RWPE2 (cell line): ENCODE measurements at regions not wholly inside any gene's neighbourhood (a gene's known extent, or its start where the extent isn't known, plus 50 kb on each side); places are given as distances from the start of the nearest gene placed in this dataset.

Experiments used
- ATAC-seq: fragments of 200-7000 bp; cut with Tn5 transposase; 3 replicates; pipeline ENCODE4 v1.9.1; 2021; ENCODE audit warnings: low read depth
- DNase-seq: peaks from one replicate; pipeline ENCODE4 v3.0.0-alpha.2; 2020; ENCODE audit warnings: low spot score
- H3K27ac ChIP-seq: fragments of 450-650 bp; 2 replicates; pipeline ENCODE4 v1.5.1; 2017; ENCODE audit warnings: mild to moderate bottlenecking; ENCODE audit not compliant: poor library complexity, severe bottlenecking
- H3K27me3 ChIP-seq: fragments of 250-450 bp; sonication (Bioruptor Pico); 2 replicates; pipeline ENCODE4 v1.5.1; 2021; ENCODE audit warnings: mild to moderate bottlenecking, moderate library complexity; ENCODE audit not compliant: insufficient read depth, poor library complexity, severe bottlenecking
- H3K36me3 ChIP-seq: fragments of 250-450 bp; sonication (Bioruptor Pico); 2 replicates; pipeline ENCODE4 v1.5.1; 2020; ENCODE audit warnings: low read depth, mild to moderate bottlenecking, moderate library complexity
- H3K4me1 ChIP-seq: fragments of 250-450 bp; sonication (Bioruptor Pico); 2 replicates; pipeline ENCODE4 v1.5.1; 2021; ENCODE audit warnings: mild to moderate bottlenecking, moderate library complexity; ENCODE audit not compliant: insufficient read depth, poor library complexity, severe bottlenecking
- H3K4me3 ChIP-seq: fragments of 250-450 bp; sonication (Bioruptor Pico); 2 replicates; pipeline ENCODE4 v1.5.1; 2021; ENCODE audit warnings: mild to moderate bottlenecking, moderate library complexity; ENCODE audit not compliant: severe bottlenecking
- H3K9me3 ChIP-seq: fragments of 250-450 bp; sonication (Bioruptor Pico); 2 replicates; pipeline ENCODE4 v1.5.1; 2021; ENCODE audit warnings: mild to moderate bottlenecking, moderate library complexity; ENCODE audit not compliant: severe bottlenecking
- TF ChIP-seq, protein P1 (sequence below): fragments of 450-650 bp; IDR thresholded peaks from one replicate; pipeline ENCODE4 v1.5.1; 2017; ENCODE audit warnings: mild to moderate bottlenecking, moderate library complexity; ENCODE audit not compliant: poor library complexity, severe bottlenecking

DNA sequence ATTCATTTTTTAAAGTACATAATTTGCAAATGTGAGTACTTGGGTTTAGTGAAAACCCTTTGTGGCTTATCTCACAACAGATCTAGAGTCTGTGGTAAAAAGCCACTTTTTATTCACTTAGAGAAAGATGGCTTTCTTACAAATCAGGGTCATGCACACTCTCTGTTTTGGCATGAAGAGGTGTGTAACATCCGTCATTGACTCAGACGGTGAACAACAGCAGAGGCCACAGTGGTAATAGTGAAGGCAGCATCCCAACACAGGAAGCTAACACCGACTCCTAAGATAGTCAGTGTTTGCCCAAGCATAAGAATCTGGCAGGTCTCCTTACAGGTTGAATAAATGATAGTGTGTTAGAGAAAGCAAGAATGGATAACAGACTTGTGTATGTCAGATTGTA is 593.0 kb downstream of the SOX5 start:
- DNase-seq (no peak), ATAC-seq (no peak)
- no peak overlapping the region for H3K4me3 ChIP-seq
- no peaks in the 10 kb centered on the region for H3K27me3 ChIP-seq
- H3K9me3 ChIP-seq, result no peaks in the 10 kb centered on the region
- H3K27ac ChIP-seq, result no peak overlapping the region
- no peaks in the 10 kb centered on the region for H3K4me1 ChIP-seq
- TF ChIP-seq, protein P1, sequence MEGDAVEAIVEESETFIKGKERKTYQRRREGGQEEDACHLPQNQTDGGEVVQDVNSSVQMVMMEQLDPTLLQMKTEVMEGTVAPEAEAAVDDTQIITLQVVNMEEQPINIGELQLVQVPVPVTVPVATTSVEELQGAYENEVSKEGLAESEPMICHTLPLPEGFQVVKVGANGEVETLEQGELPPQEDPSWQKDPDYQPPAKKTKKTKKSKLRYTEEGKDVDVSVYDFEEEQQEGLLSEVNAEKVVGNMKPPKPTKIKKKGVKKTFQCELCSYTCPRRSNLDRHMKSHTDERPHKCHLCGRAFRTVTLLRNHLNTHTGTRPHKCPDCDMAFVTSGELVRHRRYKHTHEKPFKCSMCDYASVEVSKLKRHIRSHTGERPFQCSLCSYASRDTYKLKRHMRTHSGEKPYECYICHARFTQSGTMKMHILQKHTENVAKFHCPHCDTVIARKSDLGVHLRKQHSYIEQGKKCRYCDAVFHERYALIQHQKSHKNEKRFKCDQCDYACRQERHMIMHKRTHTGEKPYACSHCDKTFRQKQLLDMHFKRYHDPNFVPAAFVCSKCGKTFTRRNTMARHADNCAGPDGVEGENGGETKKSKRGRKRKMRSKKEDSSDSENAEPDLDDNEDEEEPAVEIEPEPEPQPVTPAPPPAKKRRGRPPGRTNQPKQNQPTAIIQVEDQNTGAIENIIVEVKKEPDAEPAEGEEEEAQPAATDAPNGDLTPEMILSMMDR, result no peak
- no peaks in the 10 kb centered on the region for H3K36me3 ChIP-seq

GRCh38 chr12:23356927-23357708 is 592.4 kb downstream of the SOX5 start:
- ATAC-seq, result no peak

DNA sequence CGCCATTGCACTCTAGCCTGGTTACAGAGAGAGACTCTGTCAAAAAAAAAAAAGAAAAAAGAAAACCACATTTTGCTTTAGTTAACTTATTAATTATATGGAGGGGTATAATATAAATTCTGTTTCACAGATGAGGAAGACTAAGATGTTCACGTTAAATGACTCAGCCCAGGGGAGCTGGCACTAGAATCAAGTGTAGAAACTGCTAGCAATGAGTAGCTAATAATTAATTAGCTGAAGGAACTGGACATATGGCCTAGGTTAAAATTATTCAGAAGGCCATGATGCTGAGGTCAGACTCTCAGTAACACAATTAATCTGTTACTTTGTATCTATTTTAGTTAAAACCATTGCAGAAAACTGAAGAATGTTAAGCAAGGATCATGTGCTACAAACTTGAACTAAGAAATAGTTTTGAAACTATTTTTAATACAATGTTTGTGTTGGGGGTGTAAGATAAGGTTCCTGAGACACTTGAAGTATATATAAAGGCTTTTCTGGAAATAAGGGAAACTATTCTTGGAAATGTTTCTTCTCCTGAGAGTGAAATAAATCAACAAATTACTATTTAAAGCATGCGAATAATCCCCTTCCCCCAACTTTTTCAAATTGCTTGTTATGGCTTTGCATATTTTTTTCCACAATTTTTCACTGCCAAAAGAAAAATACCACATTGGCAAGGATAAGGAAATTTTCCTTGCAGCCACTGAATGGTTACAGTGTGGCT is 589.3 kb downstream of the SOX5 start:
- Histone ChIP-seq H3K36me3 (no peaks in the 10 kb centered on the region), H3K27me3 (no peaks in the 10 kb centered on the region), H3K27ac (no peak overlapping the region), H3K9me3 (no peaks in the 10 kb centered on the region), H3K4me3 (no peak overlapping the region), H3K4me1 (no peaks in the 10 kb centered on the region)
- ATAC-seq (no peak), DNase-seq (no peak)
- TF ChIP-seq, protein P1, result no peak

More at GRCh38 chr12:23356927-23357708, 592.4 kb downstream of the SOX5 start:
- Histone ChIP-seq H3K9me3 (no peaks in the 10 kb centered on the region), H3K36me3 (no peaks in the 10 kb centered on the region), H3K4me1 (no peaks in the 10 kb centered on the region), H3K27ac (no peak overlapping the region), H3K27me3 (no peaks in the 10 kb centered on the region), H3K4me3 (no peak overlapping the region)
- DNase-seq, result no peak
- TF ChIP-seq, protein P1, result no peak

GRCh38 chr12:23361971-23362370 is 587.5 kb downstream of the SOX5 start:
- no peaks in the 10 kb centered on the region for H3K27me3 ChIP-seq
- TF ChIP-seq, protein P1, result no peak

More at GRCh38 chr12:23361971-23362370, 587.5 kb downstream of the SOX5 start:
- Histone ChIP-seq H3K4me3 (no peak overlapping the region), H3K4me1 (no peaks in the 10 kb centered on the region), H3K27ac (no peak overlapping the region), H3K9me3 (no peaks in the 10 kb centered on the region), H3K36me3 (no peaks in the 10 kb centered on the region)
- no peak for DNase-seq
- ATAC-seq, result no peak
